ENCODE measurements at regions not wholly inside any gene's neighbourhood (a gene's known extent, or its start where the extent isn't known, plus 50 kb on each side); places are given as distances from the start of the nearest gene placed in this dataset.

DNA sequence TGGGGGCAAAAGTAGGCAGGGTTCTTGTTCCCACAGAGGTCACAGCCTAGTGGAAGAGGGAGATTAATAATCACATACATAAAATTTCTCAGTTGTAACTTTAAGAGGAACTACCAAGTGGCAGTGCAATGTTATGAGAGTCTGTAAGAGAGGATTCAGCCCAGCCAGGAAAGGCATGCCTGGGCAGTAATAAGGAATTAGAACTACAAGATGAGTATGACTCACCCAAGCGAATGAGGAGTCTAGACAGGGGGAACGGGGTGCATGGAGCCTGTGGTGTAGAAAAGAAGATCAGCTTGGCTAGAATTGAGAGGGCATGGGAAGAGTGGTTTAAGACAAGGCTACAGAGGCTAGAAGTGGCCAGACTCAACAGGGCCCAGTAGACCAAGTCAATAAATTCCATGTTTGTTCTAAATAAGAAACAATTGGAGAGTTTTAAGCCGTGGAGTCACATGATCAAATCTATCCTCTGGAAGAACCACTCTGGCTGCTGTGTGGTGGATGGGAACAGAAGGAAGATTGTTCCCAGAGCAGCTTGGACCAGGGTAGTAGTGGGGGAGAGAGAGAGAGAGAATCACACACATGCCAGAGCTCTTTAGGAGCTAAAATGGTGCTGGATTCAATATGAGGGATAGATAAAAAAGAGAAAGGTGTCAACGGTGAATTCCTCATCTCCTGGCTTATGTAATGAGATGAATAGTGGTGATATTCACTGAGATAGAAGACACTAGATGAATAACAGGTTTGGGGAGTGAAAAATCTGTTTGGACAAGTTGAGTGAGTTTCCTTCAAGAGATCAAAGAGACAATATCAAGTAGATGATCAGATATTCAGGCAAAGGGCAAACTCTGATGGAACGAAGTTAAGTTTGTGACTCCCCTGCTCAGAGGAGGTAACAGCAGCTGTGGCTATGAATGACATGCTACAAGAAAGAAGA, 265.1 kb downstream of the FGFR2 start:
- H3K4me2 ChIP-seq (ENCODE audit: low read depth, low read length, poor library complexity, severe bottlenecking): no peak overlapping the region
- no peaks in the 10 kb centered on the region for H4K20me1 ChIP-seq (ENCODE audit: low read depth, low read length)
- H3K4me3 ChIP-seq (ENCODE audit: insufficient read depth, low read length, poor library complexity, severe bottlenecking): no peak overlapping the region
- no peaks in the 10 kb centered on the region for H3K27me3 ChIP-seq (ENCODE audit: low read length)
- H3K27ac ChIP-seq (ENCODE audit: low read depth, low read length): no peak overlapping the region
- no peak overlapping the region for H3K9ac ChIP-seq (ENCODE audit: low read length)
- H3K36me3 ChIP-seq (ENCODE audit: low read length): no peaks in the 10 kb centered on the region
- H3F3A ChIP-seq (ENCODE audit: insufficient read depth): no peaks in the 10 kb centered on the region
- H3K79me2 ChIP-seq (ENCODE audit: insufficient read depth, low read length): no peaks in the 10 kb centered on the region
- TF ChIP-seq CTCF (IDR thresholded peaks at IDR 0.05; ENCODE audit: insufficient read depth, low read length, poor library complexity, severe bottlenecking) (no peak), EZH2phosphoT487 (conservative IDR thresholded peaks at IDR 0.05; ENCODE audit: low read length) (no peak)
- H3K9me3 ChIP-seq (ENCODE audit: insufficient read depth, low read length): no peaks in the 10 kb centered on the region
- no peak overlapping the region for H2AFZ ChIP-seq (ENCODE audit: low read depth, low read length, severe bottlenecking)
- H3K9me2 ChIP-seq (replicated peaks; ENCODE audit: insufficient read depth, low read length): no peaks in the 10 kb centered on the region

- TF ChIP-seq CTCF (IDR thresholded peaks at IDR 0.05; ENCODE audit: insufficient read depth, low read length, poor library complexity, severe bottlenecking) (no peak), EZH2phosphoT487 (conservative IDR thresholded peaks at IDR 0.05; ENCODE audit: low read length) (no peak)
- H3K9me3 ChIP-seq (ENCODE audit: insufficient read depth, low read length): no peaks in the 10 kb centered on the region
- no peak overlapping the region for H2AFZ ChIP-seq (ENCODE audit: low read depth, low read length, severe bottlenecking)
- no peaks in the 10 kb centered on the region for H3K36me3 ChIP-seq (ENCODE audit: low read length)
- no peaks in the 10 kb centered on the region for H3K79me2 ChIP-seq (ENCODE audit: insufficient read depth, low read length)
- H3K27ac ChIP-seq (ENCODE audit: low read depth, low read length): no peak overlapping the region
- no peaks in the 10 kb centered on the region for H3K27me3 ChIP-seq (ENCODE audit: low read length)
- H3F3A ChIP-seq (ENCODE audit: insufficient read depth): no peaks in the 10 kb centered on the region
- no peak overlapping the region for H3K4me3 ChIP-seq (ENCODE audit: insufficient read depth, low read length, poor library complexity, severe bottlenecking)
- no peaks in the 10 kb centered on the region for H4K20me1 ChIP-seq (ENCODE audit: low read depth, low read length)
- H3K4me2 ChIP-seq (ENCODE audit: low read depth, low read length, poor library complexity, severe bottlenecking): no peak overlapping the region
- H3K9ac ChIP-seq (ENCODE audit: low read length): no peak overlapping the region
- H3K9me2 ChIP-seq (replicated peaks; ENCODE audit: insufficient read depth, low read length): no peaks in the 10 kb centered on the region
These were observed 262.8 kb downstream of the FGFR2 start for GRCh38 chr10:121335386-121335925.

DNA sequence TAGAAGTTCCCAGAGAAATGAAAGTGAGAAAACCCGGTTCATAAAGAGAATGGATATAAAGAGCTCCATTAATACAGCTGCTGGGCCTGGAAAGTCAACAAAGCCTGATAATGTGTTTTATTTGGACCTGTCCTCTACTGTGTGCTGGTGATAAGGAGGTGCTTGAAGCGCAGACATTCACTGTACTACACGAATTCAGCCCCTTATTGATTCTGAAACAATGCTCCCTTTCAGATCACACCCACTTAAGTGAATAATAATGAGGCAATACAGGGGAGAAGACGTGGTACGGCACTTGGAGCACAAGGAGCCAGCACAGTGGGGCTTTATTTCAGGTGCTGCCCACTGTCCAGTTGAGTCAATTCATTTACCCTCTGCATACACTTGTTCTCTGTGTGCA, 260.8 kb downstream of the FGFR2 start:
- H3K9ac ChIP-seq (ENCODE audit: low read length): no peak overlapping the region
- H2AFZ ChIP-seq (ENCODE audit: low read depth, low read length, severe bottlenecking): no peak overlapping the region
- H4K20me1 ChIP-seq (ENCODE audit: low read depth, low read length): no peaks in the 10 kb centered on the region
- H3F3A ChIP-seq (ENCODE audit: insufficient read depth): no peaks in the 10 kb centered on the region
- no peak overlapping the region for H3K4me3 ChIP-seq (ENCODE audit: insufficient read depth, low read length, poor library complexity, severe bottlenecking)
- H3K4me2 ChIP-seq (ENCODE audit: low read depth, low read length, poor library complexity, severe bottlenecking): no peak overlapping the region
- H3K9me3 ChIP-seq (ENCODE audit: insufficient read depth, low read length): no peaks in the 10 kb centered on the region
- H3K27me3 ChIP-seq (ENCODE audit: low read length): no peaks in the 10 kb centered on the region
- no peak overlapping the region for H3K27ac ChIP-seq (ENCODE audit: low read depth, low read length)
- TF ChIP-seq EZH2phosphoT487 (conservative IDR thresholded peaks at IDR 0.05; ENCODE audit: low read length): no peak
- TF ChIP-seq CTCF (IDR thresholded peaks at IDR 0.05; ENCODE audit: insufficient read depth, low read length, poor library complexity, severe bottlenecking): no peak
- H3K36me3 ChIP-seq (ENCODE audit: low read length): no peaks in the 10 kb centered on the region
- H3K9me2 ChIP-seq (replicated peaks; ENCODE audit: insufficient read depth, low read length): no peaks in the 10 kb centered on the region
- H3K79me2 ChIP-seq (ENCODE audit: insufficient read depth, low read length): no peaks in the 10 kb centered on the region
